SK-N-MC (cell line): ENCODE measurements at regions not wholly inside any gene's neighbourhood (a gene's known extent, or its start where the extent isn't known, plus 50 kb on each side); places are given as distances from the start of the nearest gene placed in this dataset.

Experiments used
- EZH2 ChIP-seq: fragments of 200-600 bp; sonication (generic); IDR thresholded peaks from one replicate; pipeline ENCODE4 v1.6.1; 2017; ENCODE audit warnings: antibody characterized with exemption
- POLR2AphosphoS5 ChIP-seq: IDR thresholded peaks from 2 replicates; pipeline ENCODE4 v1.6.1; 2012; ENCODE audit warnings: mild to moderate bottlenecking, low read depth, low read length, borderline replicate concordance

DNA sequence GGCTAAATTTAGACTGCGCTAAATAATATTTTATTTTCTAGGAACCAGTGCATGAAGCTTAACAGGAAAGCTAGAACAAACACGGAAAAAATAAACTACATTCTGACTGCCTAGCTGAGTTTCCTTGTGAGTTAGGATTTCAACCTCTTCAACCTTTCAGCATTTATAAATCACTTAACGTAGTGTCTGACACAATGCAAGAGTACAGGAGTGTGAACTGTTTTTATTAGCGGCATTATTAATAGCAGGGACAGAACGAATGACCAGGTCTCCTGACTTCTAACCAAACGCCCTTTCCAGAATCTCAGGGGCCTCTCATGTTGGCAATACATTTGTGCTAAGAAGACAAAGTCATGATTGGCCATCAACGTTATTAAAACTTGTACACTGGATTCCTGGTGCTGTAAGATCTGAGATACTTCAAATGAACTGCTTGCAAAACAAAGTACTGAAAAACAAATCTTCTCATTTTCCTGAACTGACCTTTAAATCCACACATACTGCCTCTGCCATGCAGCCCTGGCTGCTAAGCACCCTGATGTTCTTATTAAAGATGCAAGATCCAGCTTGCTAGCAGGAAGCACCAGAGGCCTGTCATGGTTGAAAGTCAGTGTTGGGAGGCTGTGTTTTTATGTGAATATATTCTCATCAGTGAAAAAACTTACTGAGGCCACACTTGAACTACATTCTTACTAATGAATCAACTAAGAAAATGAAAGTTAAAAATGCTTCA, 380.4 kb upstream of the CPEB2 start:
- no peak for TF ChIP-seq EZH2
- TF ChIP-seq POLR2AphosphoS5 = no peak
